ENCODE measurements at regions not wholly inside any gene's neighbourhood (a gene's known extent, or its start where the extent isn't known, plus 50 kb on each side); places are given as distances from the start of the nearest gene placed in this dataset.

- TF ChIP-seq POLR2A (IDR thresholded peaks at IDR 0.05): no peak
- no peak for TF ChIP-seq CTCF (IDR thresholded peaks at IDR 0.05)
These were observed 80.3 kb upstream of the CCDC80 start for GRCh38 chr3:112721231-112721630.
